NCI-H2196 treated with DMSO at 0.1 percent for 48 hours (cell line): ENCODE measurements at regions not wholly inside any gene's neighbourhood (a gene's known extent, or its start where the extent isn't known, plus 50 kb on each side); places are given as distances from the start of the nearest gene placed in this dataset.

Source experiments
- DNase-seq: peaks from one replicate; lab custom pipeline; 2025; ENCODE audit not compliant: unreplicated experiment; lab: John Stamatoyannopoulos, UW

GRCh38 chr18:75518007-75518406, 90.5 kb upstream of the SMIM21 start:
- no peak for DNase-seq

GRCh38 chr18:75517286-75517685, 89.8 kb upstream of the SMIM21 start:
- DNase-seq, result no peak

GRCh38 chr18:75507636-75508035, 80.1 kb upstream of the SMIM21 start:
- DNase-seq, result no peak

- DNase-seq, result no peak
Measured at GRCh38 chr18:75506913-75507312, 79.4 kb upstream of the SMIM21 start.

GRCh38 chr18:75504469-75504868, 77.0 kb upstream of the SMIM21 start:
- DNase-seq, result no peak

- no peak for DNase-seq
Measured at GRCh38 chr18:75503615-75504014, 76.1 kb upstream of the SMIM21 start.

- no peak for DNase-seq
Measured at GRCh38 chr18:75502286-75502685, 74.8 kb upstream of the SMIM21 start.

GRCh38 chr18:75500545-75500944, 73.0 kb upstream of the SMIM21 start:
- DNase-seq, result no peak

GRCh38 chr18:75497576-75498235, 70.2 kb upstream of the SMIM21 start:
- no peak for DNase-seq

GRCh38 chr18:75496151-75496550, 68.6 kb upstream of the SMIM21 start:
- DNase-seq, result no peak

GRCh38 chr18:75492852-75493251, 65.3 kb upstream of the SMIM21 start:
- no peak for DNase-seq

GRCh38 chr18:75491361-75491760, 63.9 kb upstream of the SMIM21 start:
- DNase-seq, result no peak

GRCh38 chr18:75489493-75490190, 62.1 kb upstream of the SMIM21 start:
- DNase-seq, result no peak

GRCh38 chr18:75483662-75484061, 56.2 kb upstream of the SMIM21 start:
- DNase-seq, result no peak

GRCh38 chr18:75482880-75483279, 55.4 kb upstream of the SMIM21 start:
- DNase-seq, result no peak

GRCh38 chr18:75480487-75480886, 53.0 kb upstream of the SMIM21 start:
- no peak for DNase-seq

GRCh38 chr18:75478996-75479880, 51.7 kb upstream of the SMIM21 start:
- peak; percentile 15 for DNase-seq

- no peak for DNase-seq
Measured at GRCh38 chr18:75477900-75478299, 50.4 kb upstream of the SMIM21 start.
